Choroid plexus epithelial cell (primary cell): ENCODE measurements at regions not wholly inside any gene's neighbourhood (a gene's known extent, or its start where the extent isn't known, plus 50 kb on each side); places are given as distances from the start of the nearest gene placed in this dataset.

Source experiments
- DNase-seq: peaks from one replicate; pipeline ENCODE4 v3.0.0-alpha.2; 2010; ENCODE audit warnings: low read depth
- H3K4me3 ChIP-seq: 2 replicates; pipeline ENCODE4 v1.5.1; 2011; ENCODE audit warnings: low read depth, mild to moderate bottlenecking, control low read depth, low read length, moderate library complexity
- TF ChIP-seq, protein P1 (sequence below): conservative IDR thresholded peaks from 2 replicates; pipeline ENCODE4 v1.5.1; 2011; ENCODE audit warnings: low read depth, mild to moderate bottlenecking, control low read depth, inconsistent platforms, low read length, moderate library complexity

DNA sequence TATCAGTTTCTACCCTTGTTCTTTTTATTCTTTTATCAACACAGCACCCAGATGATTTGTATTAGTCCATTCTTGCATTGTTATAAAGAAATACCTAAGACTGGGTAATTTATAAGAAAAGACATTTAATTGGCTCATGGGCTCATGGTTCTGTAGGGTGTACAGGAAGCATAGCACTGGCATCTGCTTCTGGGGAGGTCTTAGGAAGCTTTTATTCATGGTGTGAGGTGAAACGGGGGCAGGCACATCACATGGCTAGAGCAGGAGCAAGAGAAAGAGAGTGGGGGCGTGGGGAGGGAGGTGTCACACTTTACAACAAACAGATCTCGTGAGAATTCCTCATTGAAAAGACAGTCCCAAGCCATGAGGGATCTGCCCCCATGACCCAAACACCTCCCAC lies 285.3 kb downstream of the SMARCA1 start:
- TF ChIP-seq, protein P1, sequence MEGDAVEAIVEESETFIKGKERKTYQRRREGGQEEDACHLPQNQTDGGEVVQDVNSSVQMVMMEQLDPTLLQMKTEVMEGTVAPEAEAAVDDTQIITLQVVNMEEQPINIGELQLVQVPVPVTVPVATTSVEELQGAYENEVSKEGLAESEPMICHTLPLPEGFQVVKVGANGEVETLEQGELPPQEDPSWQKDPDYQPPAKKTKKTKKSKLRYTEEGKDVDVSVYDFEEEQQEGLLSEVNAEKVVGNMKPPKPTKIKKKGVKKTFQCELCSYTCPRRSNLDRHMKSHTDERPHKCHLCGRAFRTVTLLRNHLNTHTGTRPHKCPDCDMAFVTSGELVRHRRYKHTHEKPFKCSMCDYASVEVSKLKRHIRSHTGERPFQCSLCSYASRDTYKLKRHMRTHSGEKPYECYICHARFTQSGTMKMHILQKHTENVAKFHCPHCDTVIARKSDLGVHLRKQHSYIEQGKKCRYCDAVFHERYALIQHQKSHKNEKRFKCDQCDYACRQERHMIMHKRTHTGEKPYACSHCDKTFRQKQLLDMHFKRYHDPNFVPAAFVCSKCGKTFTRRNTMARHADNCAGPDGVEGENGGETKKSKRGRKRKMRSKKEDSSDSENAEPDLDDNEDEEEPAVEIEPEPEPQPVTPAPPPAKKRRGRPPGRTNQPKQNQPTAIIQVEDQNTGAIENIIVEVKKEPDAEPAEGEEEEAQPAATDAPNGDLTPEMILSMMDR = no peak
- DNase-seq = no peak

DNA sequence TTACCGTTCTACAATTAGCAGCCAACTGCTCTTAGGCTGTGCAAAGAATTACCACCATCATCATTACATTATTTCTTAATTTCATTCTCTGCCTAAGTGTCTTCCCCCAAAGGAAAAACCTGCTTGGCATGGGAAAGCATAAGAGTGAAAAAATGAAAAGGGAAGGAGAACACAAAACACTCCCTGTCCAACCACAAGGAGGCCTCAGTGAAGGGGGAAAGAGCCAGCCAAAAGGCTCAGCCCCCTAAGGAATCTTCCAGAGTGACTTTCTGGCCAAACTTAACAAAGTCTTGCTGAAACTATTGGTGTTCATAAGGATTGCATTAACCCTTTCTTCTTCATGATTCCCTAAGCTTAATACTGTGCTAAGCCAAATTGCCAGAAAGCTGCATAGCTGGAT lies 287.4 kb downstream of the SMARCA1 start:
- TF ChIP-seq, protein P1 = no peak
- H3K4me3 ChIP-seq = no peak overlapping the region
- no peak for DNase-seq

More for the DNA sequence above, 285.3 kb downstream of the SMARCA1 start:
- H3K4me3 ChIP-seq = no peak overlapping the region

DNA sequence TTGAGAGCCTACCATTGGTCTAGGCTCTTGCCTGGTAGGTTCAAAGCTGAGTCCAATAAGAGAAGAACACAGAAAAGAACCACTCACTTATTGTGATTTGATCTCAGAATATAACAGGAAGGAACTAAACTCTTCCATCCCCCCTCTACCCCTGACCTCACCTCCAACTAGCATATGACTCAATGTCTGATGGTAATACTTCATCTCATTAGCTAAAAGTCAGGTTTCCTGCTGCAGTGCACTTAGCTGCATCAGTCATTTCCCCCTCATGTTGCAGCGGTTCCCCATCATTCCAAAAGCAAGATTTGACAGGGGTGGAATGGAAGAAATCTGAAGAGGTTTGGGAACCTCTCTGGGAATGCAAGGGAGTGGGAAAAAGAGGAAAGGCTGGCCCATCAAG lies 289.5 kb downstream of the SMARCA1 start:
- TF ChIP-seq, protein P1 = no peak
- H3K4me3 ChIP-seq = no peak overlapping the region
- DNase-seq = no peak

GRCh38 chrX:129230850-129231512 lies 292.3 kb downstream of the SMARCA1 start:
- no peak overlapping the region for H3K4me3 ChIP-seq
- DNase-seq = no peak
- TF ChIP-seq, protein P1 = no peak

- no peak for DNase-seq
- TF ChIP-seq, protein P1 = no peak
- H3K4me3 ChIP-seq = no peak overlapping the region
Measured at GRCh38 chrX:129230168-129230567, 293.1 kb downstream of the SMARCA1 start.

- TF ChIP-seq, protein P1 = no peak
- H3K4me3 ChIP-seq = no peak overlapping the region
- no peak for DNase-seq
Measured at GRCh38 chrX:129227366-129227765, 295.9 kb downstream of the SMARCA1 start.

- no peak overlapping the region for H3K4me3 ChIP-seq
- no peak for DNase-seq
- TF ChIP-seq, protein P1 = no peak
Measured at GRCh38 chrX:129193357-129193756, 329.9 kb downstream of the SMARCA1 start.
